ENCODE measurements at regions not wholly inside any gene's neighbourhood (a gene's known extent, or its start where the extent isn't known, plus 50 kb on each side); places are given as distances from the start of the nearest gene placed in this dataset.

GRCh38 chr2:23027396-23027795, 357.6 kb upstream of the KLHL29 start:
- no peaks in the 10 kb centered on the region for H3K9me3 ChIP-seq (ENCODE audit: control insufficient read depth in 3 of 3, low read length in 3 of 3)
- H3K4me3 ChIP-seq (ENCODE audit: low read length in 3 of 3), result no peak overlapping the region
- H3K27me3 ChIP-seq (ENCODE audit: control insufficient read depth in 3 of 3, insufficient read depth in 3 of 3, low read length in 3 of 3), result peaks cover 0 to 2% (median 0%) of the 10 kb centered on the region in 3 donors
- no peaks in the 10 kb centered on the region for H3K36me3 ChIP-seq (ENCODE audit: control insufficient read depth in 3 of 3, insufficient read depth in 3 of 3, low read length in 3 of 3)
- no peak overlapping the region for H3K9ac ChIP-seq (ENCODE audit: low read depth in 1 of 3, low read length in 3 of 3)
- no peak overlapping the region for H3K27ac ChIP-seq (ENCODE audit: low read depth, low read length)
- H3K4me1 ChIP-seq (ENCODE audit: control insufficient read depth in 3 of 3, insufficient read depth in 3 of 3, low read length in 3 of 3), result no peaks in the 10 kb centered on the region

DNA sequence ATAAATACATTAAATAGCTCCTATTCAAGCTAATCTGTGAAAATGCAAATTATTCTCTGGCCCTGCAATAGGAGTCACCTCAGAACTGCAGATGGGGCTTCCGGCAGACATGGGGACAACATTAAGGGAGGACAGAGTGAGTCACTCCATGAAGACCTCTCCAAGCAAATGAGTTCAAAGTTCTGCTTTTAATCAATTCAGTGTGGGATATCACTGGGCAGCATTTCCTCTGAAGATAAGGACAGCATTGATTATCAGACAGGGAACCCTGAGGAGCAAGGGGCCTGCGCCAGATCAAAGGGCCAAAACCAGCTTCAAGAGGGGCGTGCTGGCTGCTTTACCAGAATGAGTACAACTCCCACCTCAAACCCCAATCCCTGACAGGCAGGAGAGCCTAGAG, 356.9 kb upstream of the KLHL29 start:
- Histone ChIP-seq H3K27me3 (ENCODE audit: control insufficient read depth in 3 of 3, insufficient read depth in 3 of 3, low read length in 3 of 3) (peaks cover 0 to 2% (median 0%) of the 10 kb centered on the region in 3 donors), H3K4me1 (ENCODE audit: control insufficient read depth in 3 of 3, insufficient read depth in 3 of 3, low read length in 3 of 3) (no peaks in the 10 kb centered on the region), H3K27ac (ENCODE audit: low read depth, low read length) (no peak overlapping the region), H3K4me3 (ENCODE audit: low read length in 3 of 3) (no peak overlapping the region), H3K9ac (ENCODE audit: low read depth in 1 of 3, low read length in 3 of 3) (no peak overlapping the region), H3K9me3 (ENCODE audit: control insufficient read depth in 3 of 3, low read length in 3 of 3) (no peaks in the 10 kb centered on the region), H3K36me3 (ENCODE audit: control insufficient read depth in 3 of 3, insufficient read depth in 3 of 3, low read length in 3 of 3) (no peaks in the 10 kb centered on the region)

- Histone ChIP-seq H3K36me3 (ENCODE audit: control insufficient read depth in 3 of 3, insufficient read depth in 3 of 3, low read length in 3 of 3) (no peaks in the 10 kb centered on the region), H3K9me3 (ENCODE audit: control insufficient read depth in 3 of 3, low read length in 3 of 3) (no peaks in the 10 kb centered on the region), H3K27me3 (ENCODE audit: control insufficient read depth in 3 of 3, insufficient read depth in 3 of 3, low read length in 3 of 3) (peaks cover 0 to 2% (median 0%) of the 10 kb centered on the region in 3 donors), H3K4me3 (ENCODE audit: low read length in 3 of 3) (no peak overlapping the region), H3K4me1 (ENCODE audit: control insufficient read depth in 3 of 3, insufficient read depth in 3 of 3, low read length in 3 of 3) (no peaks in the 10 kb centered on the region), H3K9ac (ENCODE audit: low read depth in 1 of 3, low read length in 3 of 3) (no peak overlapping the region), H3K27ac (ENCODE audit: low read depth, low read length) (no peak overlapping the region)
Observed at GRCh38 chr2:23029111-23029510, 355.9 kb upstream of the KLHL29 start.

DNA sequence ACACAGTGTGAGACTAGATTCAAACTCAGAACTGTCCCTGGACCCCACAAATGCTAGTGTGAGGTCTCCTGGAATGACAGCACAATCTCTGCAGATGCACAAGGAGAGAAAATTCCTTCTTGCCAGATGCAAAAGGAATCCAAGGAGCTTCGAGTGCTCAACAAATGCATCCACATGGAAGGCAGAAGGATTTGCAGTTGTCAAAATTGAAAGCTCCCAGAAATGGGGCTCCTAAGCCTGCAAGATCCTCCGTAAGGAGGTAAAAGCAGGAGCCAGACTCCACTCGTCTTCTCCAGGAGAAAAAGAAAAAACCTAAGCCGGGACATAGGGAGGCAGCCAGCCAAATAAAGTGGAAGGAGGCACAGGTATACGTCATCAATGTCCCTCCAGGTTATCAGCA, 355.0 kb upstream of the KLHL29 start:
- Histone ChIP-seq H3K4me3 (ENCODE audit: low read length in 3 of 3) (no peak overlapping the region), H3K27ac (ENCODE audit: low read depth, low read length) (no peak overlapping the region), H3K36me3 (ENCODE audit: control insufficient read depth in 3 of 3, insufficient read depth in 3 of 3, low read length in 3 of 3) (no peaks in the 10 kb centered on the region), H3K9ac (ENCODE audit: low read depth in 1 of 3, low read length in 3 of 3) (no peak overlapping the region), H3K4me1 (ENCODE audit: control insufficient read depth in 3 of 3, insufficient read depth in 3 of 3, low read length in 3 of 3) (no peaks in the 10 kb centered on the region), H3K9me3 (ENCODE audit: control insufficient read depth in 3 of 3, low read length in 3 of 3) (no peaks in the 10 kb centered on the region), H3K27me3 (ENCODE audit: control insufficient read depth in 3 of 3, insufficient read depth in 3 of 3, low read length in 3 of 3) (peaks cover 0 to 2% (median 0%) of the 10 kb centered on the region in 3 donors)

GRCh38 chr2:23034996-23035395, 350.0 kb upstream of the KLHL29 start:
- Histone ChIP-seq H3K4me1 (ENCODE audit: control insufficient read depth in 3 of 3, insufficient read depth in 3 of 3, low read length in 3 of 3) (peaks cover 0 to 7% (median 6%) of the 10 kb centered on the region in 3 donors), H3K4me3 (ENCODE audit: low read length in 3 of 3) (no peak overlapping the region), H3K36me3 (ENCODE audit: control insufficient read depth in 3 of 3, insufficient read depth in 3 of 3, low read length in 3 of 3) (no peaks in the 10 kb centered on the region), H3K27me3 (ENCODE audit: control insufficient read depth in 3 of 3, insufficient read depth in 3 of 3, low read length in 3 of 3) (no peaks in the 10 kb centered on the region), H3K27ac (ENCODE audit: low read depth, low read length) (no peak overlapping the region), H3K9me3 (ENCODE audit: control insufficient read depth in 3 of 3, low read length in 3 of 3) (no peaks in the 10 kb centered on the region), H3K9ac (ENCODE audit: low read depth in 1 of 3, low read length in 3 of 3) (no peak overlapping the region)

GRCh38 chr2:23036629-23037028, 348.4 kb upstream of the KLHL29 start:
- Histone ChIP-seq H3K4me3 (ENCODE audit: low read length in 3 of 3) (no peak overlapping the region), H3K36me3 (ENCODE audit: control insufficient read depth in 3 of 3, insufficient read depth in 3 of 3, low read length in 3 of 3) (no peaks in the 10 kb centered on the region), H3K9ac (ENCODE audit: low read depth in 1 of 3, low read length in 3 of 3) (no peak overlapping the region), H3K27me3 (ENCODE audit: control insufficient read depth in 3 of 3, insufficient read depth in 3 of 3, low read length in 3 of 3) (no peaks in the 10 kb centered on the region), H3K27ac (ENCODE audit: low read depth, low read length) (peak overlapping the region; percentile 3), H3K4me1 (ENCODE audit: control insufficient read depth in 3 of 3, insufficient read depth in 3 of 3, low read length in 3 of 3) (peaks cover 0 to 9% (median 7%) of the 10 kb centered on the region in 3 donors), H3K9me3 (ENCODE audit: control insufficient read depth in 3 of 3, low read length in 3 of 3) (no peaks in the 10 kb centered on the region)

DNA sequence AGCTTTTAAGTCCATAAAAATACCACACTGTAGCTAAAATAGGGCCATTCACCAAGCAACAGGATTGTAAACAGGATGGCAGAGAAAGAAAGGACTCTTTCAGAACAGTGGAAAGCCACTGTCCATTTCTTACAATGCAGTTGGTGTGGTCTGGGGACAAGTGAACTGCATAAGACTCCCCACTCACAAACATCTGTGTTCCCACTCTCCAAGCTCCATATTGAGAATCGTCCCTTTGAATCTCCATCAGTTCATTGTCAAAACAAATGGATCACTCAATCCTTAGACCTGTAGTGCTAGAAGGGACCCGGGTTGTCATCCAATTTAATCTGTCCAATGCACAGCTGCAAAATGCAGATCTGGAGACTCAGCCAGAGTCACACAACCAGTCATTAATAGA, 347.4 kb upstream of the KLHL29 start:
- Histone ChIP-seq H3K27ac (ENCODE audit: low read depth, low read length) (no peak overlapping the region), H3K9ac (ENCODE audit: low read depth in 1 of 3, low read length in 3 of 3) (no peak overlapping the region), H3K4me1 (ENCODE audit: control insufficient read depth in 3 of 3, insufficient read depth in 3 of 3, low read length in 3 of 3) (peaks cover 0 to 15% (median 8%) of the 10 kb centered on the region in 3 donors), H3K36me3 (ENCODE audit: control insufficient read depth in 3 of 3, insufficient read depth in 3 of 3, low read length in 3 of 3) (no peaks in the 10 kb centered on the region), H3K9me3 (ENCODE audit: control insufficient read depth in 3 of 3, low read length in 3 of 3) (no peaks in the 10 kb centered on the region), H3K4me3 (ENCODE audit: low read length in 3 of 3) (no peak overlapping the region), H3K27me3 (ENCODE audit: control insufficient read depth in 3 of 3, insufficient read depth in 3 of 3, low read length in 3 of 3) (no peaks in the 10 kb centered on the region)

- no peak overlapping the region for H3K9ac ChIP-seq (ENCODE audit: low read depth in 1 of 3, low read length in 3 of 3)
- no peak overlapping the region for H3K4me3 ChIP-seq (ENCODE audit: low read length in 3 of 3)
- no peaks in the 10 kb centered on the region for H3K36me3 ChIP-seq (ENCODE audit: control insufficient read depth in 3 of 3, insufficient read depth in 3 of 3, low read length in 3 of 3)
- H3K27me3 ChIP-seq (ENCODE audit: control insufficient read depth in 3 of 3, insufficient read depth in 3 of 3, low read length in 3 of 3), result no peaks in the 10 kb centered on the region
- H3K9me3 ChIP-seq (ENCODE audit: control insufficient read depth in 3 of 3, low read length in 3 of 3), result no peaks in the 10 kb centered on the region
- H3K4me1 ChIP-seq (ENCODE audit: control insufficient read depth in 3 of 3, insufficient read depth in 3 of 3, low read length in 3 of 3), result peaks cover 0 to 15% (median 5%) of the 10 kb centered on the region in 3 donors
- no peak overlapping the region for H3K27ac ChIP-seq (ENCODE audit: low read depth, low read length)
Observed at GRCh38 chr2:23041443-23041842, 343.5 kb upstream of the KLHL29 start.

DNA sequence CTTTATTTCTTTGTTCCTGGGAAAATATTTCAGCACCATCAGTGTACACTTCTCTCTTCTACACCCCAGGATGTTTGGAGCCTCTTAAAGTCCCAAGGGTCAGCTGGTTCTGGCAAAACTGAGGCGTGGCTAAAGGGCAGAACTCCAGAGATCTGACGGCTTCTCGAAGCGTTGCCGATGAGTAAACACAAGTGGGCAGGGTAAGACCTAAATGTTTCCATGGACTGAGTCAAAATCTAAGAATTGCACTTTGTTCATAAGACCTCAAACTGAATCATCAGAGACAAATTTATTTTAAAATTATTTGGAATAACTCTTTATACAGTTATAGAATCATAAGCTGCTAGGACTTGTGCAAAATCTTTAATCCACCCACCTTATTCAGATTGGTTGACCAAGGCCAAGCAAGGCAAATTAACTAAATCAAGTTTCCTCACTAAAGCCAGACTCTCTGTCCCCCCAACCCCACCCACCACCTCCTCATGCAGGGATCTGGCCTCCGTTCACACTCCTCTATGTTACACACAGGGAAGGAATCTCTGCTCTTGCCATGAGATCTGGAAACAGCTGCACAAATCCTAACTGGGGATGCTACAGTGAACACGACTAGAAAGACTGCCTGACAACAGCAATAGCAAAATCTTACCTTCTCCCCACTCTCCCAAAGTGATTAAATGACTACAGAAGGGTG, 342.6 kb upstream of the KLHL29 start:
- Histone ChIP-seq H3K27me3 (ENCODE audit: control insufficient read depth in 3 of 3, insufficient read depth in 3 of 3, low read length in 3 of 3) (no peaks in the 10 kb centered on the region), H3K4me3 (ENCODE audit: low read length in 3 of 3) (no peak overlapping the region), H3K9me3 (ENCODE audit: control insufficient read depth in 3 of 3, low read length in 3 of 3) (no peaks in the 10 kb centered on the region), H3K9ac (ENCODE audit: low read depth in 1 of 3, low read length in 3 of 3) (no peak overlapping the region), H3K36me3 (ENCODE audit: control insufficient read depth in 3 of 3, insufficient read depth in 3 of 3, low read length in 3 of 3) (no peaks in the 10 kb centered on the region), H3K27ac (ENCODE audit: low read depth, low read length) (peak overlapping the region; percentile 51), H3K4me1 (ENCODE audit: control insufficient read depth in 3 of 3, insufficient read depth in 3 of 3, low read length in 3 of 3) (peaks cover 0 to 11% (median 4%) of the 10 kb centered on the region in 3 donors)

DNA sequence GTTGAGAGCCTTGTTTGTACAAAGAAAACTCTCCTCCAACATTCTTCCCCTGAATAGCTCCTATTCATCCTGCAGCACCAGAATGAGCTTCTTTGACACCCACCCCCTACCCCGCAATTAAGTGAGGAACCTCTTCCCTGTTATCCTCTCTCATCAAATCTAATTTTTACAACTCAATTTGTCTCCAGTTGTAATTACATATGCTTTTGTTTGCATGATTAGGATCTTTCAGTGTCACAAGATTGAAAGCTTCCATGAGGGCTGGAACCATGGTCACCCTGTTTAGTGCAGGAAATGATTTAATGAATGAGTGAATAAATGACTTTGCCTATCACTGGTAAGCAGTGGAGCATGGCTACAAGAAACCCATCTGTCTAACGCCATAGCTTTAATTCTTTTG, 334.6 kb upstream of the KLHL29 start:
- H3K4me3 ChIP-seq (ENCODE audit: low read length in 3 of 3), result no peak overlapping the region
- H3K27me3 ChIP-seq (ENCODE audit: control insufficient read depth in 3 of 3, insufficient read depth in 3 of 3, low read length in 3 of 3), result no peaks in the 10 kb centered on the region
- no peak overlapping the region for H3K9ac ChIP-seq (ENCODE audit: low read depth in 1 of 3, low read length in 3 of 3)
- H3K9me3 ChIP-seq (ENCODE audit: control insufficient read depth in 3 of 3, low read length in 3 of 3), result no peaks in the 10 kb centered on the region
- peaks cover 0 to 7% (median 2%) of the 10 kb centered on the region in 3 donors for H3K4me1 ChIP-seq (ENCODE audit: control insufficient read depth in 3 of 3, insufficient read depth in 3 of 3, low read length in 3 of 3)
- H3K36me3 ChIP-seq (ENCODE audit: control insufficient read depth in 3 of 3, insufficient read depth in 3 of 3, low read length in 3 of 3), result no peaks in the 10 kb centered on the region
- H3K27ac ChIP-seq (ENCODE audit: low read depth, low read length), result no peak overlapping the region
